ENCODE measurements at regions not wholly inside any gene's neighbourhood (a gene's known extent, or its start where the extent isn't known, plus 50 kb on each side); places are given as distances from the start of the nearest gene placed in this dataset.

- TF ChIP-seq CTCF (IDR thresholded peaks at IDR 0.05) (no peak), POLR2A (IDR thresholded peaks at IDR 0.05) (no peak)
Observed at GRCh38 chr14:43665570-43666267, 841.4 kb downstream of the FSCB start.
